ENCODE measurements at regions not wholly inside any gene's neighbourhood (a gene's known extent, or its start where the extent isn't known, plus 50 kb on each side); places are given as distances from the start of the nearest gene placed in this dataset.

- intact Hi-C loops (cut with DNase I), result no loop called here
These were observed 869.8 kb upstream of the EPHA7 start for GRCh38 chr6:94289131-94289530.

GRCh38 chr6:94278146-94278545 lies 858.8 kb upstream of the EPHA7 start:
- intact Hi-C loops (cut with DNase I), result no loop called here

More at GRCh38 chr6:94289131-94289530, 869.8 kb upstream of the EPHA7 start:
- DNase-seq (ENCODE audit: low spot score), result no peak

GRCh38 chr6:94272327-94272726 lies 853.0 kb upstream of the EPHA7 start:
- DNase-seq (ENCODE audit: low spot score), result no peak

More at GRCh38 chr6:94278146-94278545, 858.8 kb upstream of the EPHA7 start:
- DNase-seq (ENCODE audit: low spot score), result no peak

GRCh38 chr6:94270091-94270948 lies 851.0 kb upstream of the EPHA7 start:
- intact Hi-C loops (cut with DNase I), result no loop called here
- DNase-seq (ENCODE audit: low spot score), result no peak

More at GRCh38 chr6:94272327-94272726, 853.0 kb upstream of the EPHA7 start:
- intact Hi-C loops (cut with DNase I), result no loop called here

- intact Hi-C loops (cut with DNase I), result loop anchor here in 1 of 2 donors (5.0 kb wide), 1 partner anchor 77 kb away; no protein-coding TSS in a partner anchor
These were observed 849.9 kb upstream of the EPHA7 start for GRCh38 chr6:94269256-94269655.

GRCh38 chr6:94260765-94261164 lies 841.4 kb upstream of the EPHA7 start:
- no peak for DNase-seq (ENCODE audit: low spot score)
- intact Hi-C loops (cut with DNase I), result no loop called here

More at GRCh38 chr6:94269256-94269655, 849.9 kb upstream of the EPHA7 start:
- no peak for DNase-seq (ENCODE audit: low spot score)

- intact Hi-C loops (cut with DNase I), result no loop called here
These were observed 835.3 kb upstream of the EPHA7 start for GRCh38 chr6:94254689-94255088.

GRCh38 chr6:94251878-94252277 lies 832.5 kb upstream of the EPHA7 start:
- intact Hi-C loops (cut with DNase I), result no loop called here
- no peak for DNase-seq (ENCODE audit: low spot score)

More at GRCh38 chr6:94254689-94255088, 835.3 kb upstream of the EPHA7 start:
- DNase-seq (ENCODE audit: low spot score), result no peak

GRCh38 chr6:94245395-94245794 lies 826.0 kb upstream of the EPHA7 start:
- DNase-seq (ENCODE audit: low spot score), result no peak
- intact Hi-C loops (cut with DNase I), result no loop called here

GRCh38 chr6:94238868-94239267 lies 819.5 kb upstream of the EPHA7 start:
- peak; percentile 26 for DNase-seq (ENCODE audit: low spot score)
- intact Hi-C loops (cut with DNase I), result no loop called here

- DNase-seq (ENCODE audit: low spot score), result no peak
- intact Hi-C loops (cut with DNase I), result no loop called here
These were observed 808.4 kb upstream of the EPHA7 start for GRCh38 chr6:94227741-94228140.

- intact Hi-C loops (cut with DNase I), result no loop called here
- DNase-seq (ENCODE audit: low spot score), result no peak
These were observed 798.5 kb upstream of the EPHA7 start for GRCh38 chr6:94217836-94218235.

GRCh38 chr6:94215552-94215951 lies 796.2 kb upstream of the EPHA7 start:
- intact Hi-C loops (cut with DNase I), result no loop called here
- DNase-seq (ENCODE audit: low spot score), result no peak

- DNase-seq (ENCODE audit: low spot score), result no peak
- intact Hi-C loops (cut with DNase I), result no loop called here
These were observed 793.9 kb upstream of the EPHA7 start for GRCh38 chr6:94213226-94213625.

- no peak for DNase-seq (ENCODE audit: low spot score)
- intact Hi-C loops (cut with DNase I), result no loop called here
These were observed 777.5 kb upstream of the EPHA7 start for GRCh38 chr6:94196891-94197290.

GRCh38 chr6:94190030-94190429 lies 770.7 kb upstream of the EPHA7 start:
- DNase-seq (ENCODE audit: low spot score), result no peak
- intact Hi-C loops (cut with DNase I), result loop anchor here in 1 of 2 donors (5.0 kb wide), 1 partner anchor 77 kb away; no protein-coding TSS in a partner anchor

- intact Hi-C loops (cut with DNase I), result no loop called here
- DNase-seq (ENCODE audit: low spot score), result no peak
These were observed 765.5 kb upstream of the EPHA7 start for GRCh38 chr6:94184666-94185464.

- no peak for DNase-seq (ENCODE audit: low spot score)
These were observed 758.1 kb upstream of the EPHA7 start for GRCh38 chr6:94177429-94177828.

GRCh38 chr6:94175465-94175864 lies 756.1 kb upstream of the EPHA7 start:
- no peak for DNase-seq (ENCODE audit: low spot score)
- intact Hi-C loops (cut with DNase I), result no loop called here

More at GRCh38 chr6:94177429-94177828, 758.1 kb upstream of the EPHA7 start:
- intact Hi-C loops (cut with DNase I), result no loop called here

GRCh38 chr6:94163877-94164276 lies 744.5 kb upstream of the EPHA7 start:
- intact Hi-C loops (cut with DNase I), result loop anchor here in 1 of 2 donors (5.0 kb wide), 1 partner anchor 52 kb away; no protein-coding TSS in a partner anchor
- no peak for DNase-seq (ENCODE audit: low spot score)
